ENCODE measurements at regions not wholly inside any gene's neighbourhood (a gene's known extent, or its start where the extent isn't known, plus 50 kb on each side); places are given as distances from the start of the nearest gene placed in this dataset.

DNA sequence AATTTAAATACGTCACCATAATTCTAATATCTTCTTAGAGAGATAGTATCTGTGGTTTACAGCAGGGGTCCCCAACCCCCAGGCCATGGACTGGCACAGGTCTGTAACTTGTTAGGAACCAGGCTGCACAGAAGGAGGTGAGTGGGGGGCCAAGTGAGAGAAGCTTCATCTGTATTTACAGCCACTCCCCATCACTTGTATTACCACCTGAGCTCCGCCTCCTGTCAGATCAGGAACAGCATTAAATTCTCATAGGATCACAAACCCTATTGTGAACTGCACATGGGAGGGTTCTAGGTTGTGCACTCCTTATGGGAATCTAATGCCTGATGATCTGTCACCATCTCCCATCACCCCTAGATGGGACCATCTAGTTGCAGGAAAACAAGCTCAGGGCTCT, 282.6 kb downstream of the ICOS start:
- H3K9me2 ChIP-seq (ENCODE audit: low read depth, low read length), result no peaks in the 10 kb centered on the region
- H3K4me2 ChIP-seq (ENCODE audit: low read length), result no peak overlapping the region
- no peaks in the 10 kb centered on the region for H3K9me3 ChIP-seq (ENCODE audit: low read length)
- TF ChIP-seq, protein P1, sequence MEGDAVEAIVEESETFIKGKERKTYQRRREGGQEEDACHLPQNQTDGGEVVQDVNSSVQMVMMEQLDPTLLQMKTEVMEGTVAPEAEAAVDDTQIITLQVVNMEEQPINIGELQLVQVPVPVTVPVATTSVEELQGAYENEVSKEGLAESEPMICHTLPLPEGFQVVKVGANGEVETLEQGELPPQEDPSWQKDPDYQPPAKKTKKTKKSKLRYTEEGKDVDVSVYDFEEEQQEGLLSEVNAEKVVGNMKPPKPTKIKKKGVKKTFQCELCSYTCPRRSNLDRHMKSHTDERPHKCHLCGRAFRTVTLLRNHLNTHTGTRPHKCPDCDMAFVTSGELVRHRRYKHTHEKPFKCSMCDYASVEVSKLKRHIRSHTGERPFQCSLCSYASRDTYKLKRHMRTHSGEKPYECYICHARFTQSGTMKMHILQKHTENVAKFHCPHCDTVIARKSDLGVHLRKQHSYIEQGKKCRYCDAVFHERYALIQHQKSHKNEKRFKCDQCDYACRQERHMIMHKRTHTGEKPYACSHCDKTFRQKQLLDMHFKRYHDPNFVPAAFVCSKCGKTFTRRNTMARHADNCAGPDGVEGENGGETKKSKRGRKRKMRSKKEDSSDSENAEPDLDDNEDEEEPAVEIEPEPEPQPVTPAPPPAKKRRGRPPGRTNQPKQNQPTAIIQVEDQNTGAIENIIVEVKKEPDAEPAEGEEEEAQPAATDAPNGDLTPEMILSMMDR (IDR thresholded peaks at IDR 0.05; ENCODE audit: low read length), result no peak
- no peak for TF ChIP-seq EZH2 (IDR thresholded peaks at IDR 0.05; ENCODE audit: borderline replicate concordance, low read length)
- no peak overlapping the region for H3K4me3 ChIP-seq (ENCODE audit: low read depth, low read length, poor library complexity, severe bottlenecking)
- H3K9ac ChIP-seq (ENCODE audit: low read length), result no peak overlapping the region
- no peaks in the 10 kb centered on the region for H3F3A ChIP-seq (ENCODE audit: insufficient read depth, low read length)
- H2AFZ ChIP-seq (ENCODE audit: low read length), result no peak overlapping the region
- no peaks in the 10 kb centered on the region for H3K4me1 ChIP-seq (ENCODE audit: insufficient read depth, low read length, severe bottlenecking)
- H4K20me1 ChIP-seq (ENCODE audit: insufficient read depth, low read length), result no peaks in the 10 kb centered on the region
- H3K36me3 ChIP-seq (ENCODE audit: insufficient read depth, low read length), result no peaks in the 10 kb centered on the region
- no peaks in the 10 kb centered on the region for H3K79me2 ChIP-seq (ENCODE audit: insufficient read depth, low read length)
- no peaks in the 10 kb centered on the region for H3K27me3 ChIP-seq (ENCODE audit: insufficient read depth, low read length)
- no peak overlapping the region for H3K27ac ChIP-seq (ENCODE audit: low read depth, low read length, poor library complexity, severe bottlenecking)

DNA sequence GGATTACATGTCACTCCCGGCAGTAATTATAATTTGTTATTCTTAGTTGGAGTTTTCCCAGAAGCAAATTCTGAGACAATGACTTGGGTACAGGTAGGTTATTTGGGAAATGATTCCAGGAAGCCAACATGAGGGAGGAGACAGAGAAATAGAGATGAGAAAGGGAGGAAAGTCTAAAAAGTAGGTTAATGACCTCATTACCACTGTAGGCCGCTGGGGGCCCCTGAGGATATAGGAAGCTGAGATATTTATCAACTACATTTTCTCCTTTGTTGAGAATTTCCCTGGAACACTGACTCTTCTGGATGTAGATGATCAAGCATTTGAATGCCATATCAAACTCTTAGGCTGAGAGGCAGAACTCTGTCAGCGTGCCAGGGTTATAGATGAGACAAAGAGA, 284.3 kb downstream of the ICOS start:
- H3K9me3 ChIP-seq (ENCODE audit: low read length), result no peaks in the 10 kb centered on the region
- H3K4me2 ChIP-seq (ENCODE audit: low read length), result no peak overlapping the region
- no peaks in the 10 kb centered on the region for H3K4me1 ChIP-seq (ENCODE audit: insufficient read depth, low read length, severe bottlenecking)
- H2AFZ ChIP-seq (ENCODE audit: low read length), result no peak overlapping the region
- no peaks in the 10 kb centered on the region for H3K36me3 ChIP-seq (ENCODE audit: insufficient read depth, low read length)
- H3K79me2 ChIP-seq (ENCODE audit: insufficient read depth, low read length), result no peaks in the 10 kb centered on the region
- TF ChIP-seq, protein P1 (IDR thresholded peaks at IDR 0.05; ENCODE audit: low read length), result no peak
- TF ChIP-seq EZH2 (IDR thresholded peaks at IDR 0.05; ENCODE audit: borderline replicate concordance, low read length), result no peak
- no peak overlapping the region for H3K9ac ChIP-seq (ENCODE audit: low read length)
- no peak overlapping the region for H3K27ac ChIP-seq (ENCODE audit: low read depth, low read length, poor library complexity, severe bottlenecking)
- H3K9me2 ChIP-seq (ENCODE audit: low read depth, low read length), result no peaks in the 10 kb centered on the region
- H3F3A ChIP-seq (ENCODE audit: insufficient read depth, low read length), result no peaks in the 10 kb centered on the region
- no peaks in the 10 kb centered on the region for H4K20me1 ChIP-seq (ENCODE audit: insufficient read depth, low read length)
- no peak overlapping the region for H3K4me3 ChIP-seq (ENCODE audit: low read depth, low read length, poor library complexity, severe bottlenecking)
- no peaks in the 10 kb centered on the region for H3K27me3 ChIP-seq (ENCODE audit: insufficient read depth, low read length)

DNA sequence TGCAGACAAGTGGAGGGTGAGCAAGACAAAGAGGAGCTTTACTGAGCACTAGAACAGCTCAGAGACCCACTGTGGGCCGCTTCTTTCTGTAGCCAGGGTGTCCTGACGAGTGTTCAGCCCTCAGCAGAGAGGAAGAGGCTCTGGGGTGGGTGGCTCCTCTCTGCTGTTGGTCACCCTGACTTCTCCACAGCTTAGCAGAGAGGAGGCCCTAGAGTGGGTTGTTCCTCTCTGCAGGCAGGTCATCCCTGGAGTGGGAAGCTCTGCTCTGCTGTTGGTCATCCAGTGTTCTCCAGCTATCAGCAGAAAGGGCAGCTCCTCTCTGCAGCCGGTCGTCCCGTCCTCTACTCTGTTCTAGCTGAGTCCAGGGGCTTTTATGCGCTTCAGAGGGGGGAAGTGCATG, 286.5 kb downstream of the ICOS start:
- no peak overlapping the region for H3K4me3 ChIP-seq (ENCODE audit: low read depth, low read length, poor library complexity, severe bottlenecking)
- no peaks in the 10 kb centered on the region for H3K9me2 ChIP-seq (ENCODE audit: low read depth, low read length)
- H2AFZ ChIP-seq (ENCODE audit: low read length), result no peak overlapping the region
- no peaks in the 10 kb centered on the region for H4K20me1 ChIP-seq (ENCODE audit: insufficient read depth, low read length)
- no peak overlapping the region for H3K4me2 ChIP-seq (ENCODE audit: low read length)
- H3K4me1 ChIP-seq (ENCODE audit: insufficient read depth, low read length, severe bottlenecking), result no peaks in the 10 kb centered on the region
- H3K9ac ChIP-seq (ENCODE audit: low read length), result no peak overlapping the region
- no peaks in the 10 kb centered on the region for H3K79me2 ChIP-seq (ENCODE audit: insufficient read depth, low read length)
- H3K27ac ChIP-seq (ENCODE audit: low read depth, low read length, poor library complexity, severe bottlenecking), result no peak overlapping the region
- no peaks in the 10 kb centered on the region for H3K27me3 ChIP-seq (ENCODE audit: insufficient read depth, low read length)
- no peaks in the 10 kb centered on the region for H3K36me3 ChIP-seq (ENCODE audit: insufficient read depth, low read length)
- no peaks in the 10 kb centered on the region for H3F3A ChIP-seq (ENCODE audit: insufficient read depth, low read length)
- TF ChIP-seq, protein P1 (IDR thresholded peaks at IDR 0.05; ENCODE audit: low read length), result no peak
- TF ChIP-seq EZH2 (IDR thresholded peaks at IDR 0.05; ENCODE audit: borderline replicate concordance, low read length), result no peak
- no peaks in the 10 kb centered on the region for H3K9me3 ChIP-seq (ENCODE audit: low read length)
